ENCODE measurements at regions not wholly inside any gene's neighbourhood (a gene's known extent, or its start where the extent isn't known, plus 50 kb on each side); places are given as distances from the start of the nearest gene placed in this dataset.

DNA sequence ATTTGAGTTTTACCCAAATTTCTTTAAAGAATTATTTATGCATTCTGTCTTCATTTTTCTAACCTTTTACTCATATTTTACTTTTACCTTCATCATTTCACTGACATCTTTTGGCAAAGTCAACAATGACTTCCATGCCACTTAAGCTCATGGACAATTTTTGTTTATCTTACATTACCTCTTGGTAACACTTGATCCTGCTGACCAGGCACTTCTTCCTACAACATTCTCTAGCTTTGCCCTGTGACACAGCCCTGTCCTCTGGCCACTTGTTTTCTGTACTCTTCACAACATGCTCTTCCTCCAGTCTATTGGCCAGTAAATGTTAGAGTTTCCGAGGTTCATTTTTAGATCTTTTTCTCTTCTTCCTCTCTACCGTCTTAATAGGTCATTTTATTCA lies 377.2 kb downstream of the SUCLA2 start:
- Histone ChIP-seq H3K9me3 (no peaks in the 10 kb centered on the region), H3K27me3 (no peaks in the 10 kb centered on the region), H3K36me3 (no peaks in the 10 kb centered on the region), H3K27ac (no peak overlapping the region), H3K9ac (ENCODE audit: low read depth in 2 of 2, low read length in 2 of 2) (no peak overlapping the region), H3K4me3 (no peak overlapping the region), H3K4me1 (no peaks in the 10 kb centered on the region)
- TF ChIP-seq, protein P1, sequence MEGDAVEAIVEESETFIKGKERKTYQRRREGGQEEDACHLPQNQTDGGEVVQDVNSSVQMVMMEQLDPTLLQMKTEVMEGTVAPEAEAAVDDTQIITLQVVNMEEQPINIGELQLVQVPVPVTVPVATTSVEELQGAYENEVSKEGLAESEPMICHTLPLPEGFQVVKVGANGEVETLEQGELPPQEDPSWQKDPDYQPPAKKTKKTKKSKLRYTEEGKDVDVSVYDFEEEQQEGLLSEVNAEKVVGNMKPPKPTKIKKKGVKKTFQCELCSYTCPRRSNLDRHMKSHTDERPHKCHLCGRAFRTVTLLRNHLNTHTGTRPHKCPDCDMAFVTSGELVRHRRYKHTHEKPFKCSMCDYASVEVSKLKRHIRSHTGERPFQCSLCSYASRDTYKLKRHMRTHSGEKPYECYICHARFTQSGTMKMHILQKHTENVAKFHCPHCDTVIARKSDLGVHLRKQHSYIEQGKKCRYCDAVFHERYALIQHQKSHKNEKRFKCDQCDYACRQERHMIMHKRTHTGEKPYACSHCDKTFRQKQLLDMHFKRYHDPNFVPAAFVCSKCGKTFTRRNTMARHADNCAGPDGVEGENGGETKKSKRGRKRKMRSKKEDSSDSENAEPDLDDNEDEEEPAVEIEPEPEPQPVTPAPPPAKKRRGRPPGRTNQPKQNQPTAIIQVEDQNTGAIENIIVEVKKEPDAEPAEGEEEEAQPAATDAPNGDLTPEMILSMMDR (IDR thresholded peaks at IDR 0.05): no peak
- intact Hi-C loops (cut with DNase I): no loop called here
- DNase-seq: no peak

DNA sequence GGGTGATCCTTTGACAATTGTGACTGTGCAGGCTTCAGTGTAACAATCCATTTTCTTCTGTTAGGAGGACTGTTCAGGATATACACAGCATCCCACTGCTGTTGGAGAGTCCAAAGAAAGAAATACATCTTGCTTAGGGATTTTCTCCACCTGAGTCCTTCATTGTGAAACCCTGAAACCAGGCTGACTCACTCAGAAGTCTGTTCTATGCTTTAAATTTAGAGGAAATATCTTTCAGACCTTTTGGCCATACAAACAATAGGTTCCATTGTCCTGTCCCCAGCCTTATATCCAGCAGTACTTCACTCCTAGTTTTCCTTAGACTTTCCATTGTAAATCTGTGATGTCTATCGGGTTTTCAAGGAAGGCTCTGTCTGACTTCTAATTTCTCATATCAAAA lies 379.1 kb downstream of the SUCLA2 start:
- no peaks in the 10 kb centered on the region for H3K4me1 ChIP-seq
- no peak overlapping the region for H3K9ac ChIP-seq (ENCODE audit: low read depth in 2 of 2, low read length in 2 of 2)
- no peaks in the 10 kb centered on the region for H3K27me3 ChIP-seq
- TF ChIP-seq, protein P1 (IDR thresholded peaks at IDR 0.05): no peak
- H3K4me3 ChIP-seq: no peak overlapping the region
- no peak overlapping the region for H3K27ac ChIP-seq
- no peak for DNase-seq
- H3K9me3 ChIP-seq: no peaks in the 10 kb centered on the region
- no peaks in the 10 kb centered on the region for H3K36me3 ChIP-seq
- intact Hi-C loops (cut with DNase I): no loop called here

DNA sequence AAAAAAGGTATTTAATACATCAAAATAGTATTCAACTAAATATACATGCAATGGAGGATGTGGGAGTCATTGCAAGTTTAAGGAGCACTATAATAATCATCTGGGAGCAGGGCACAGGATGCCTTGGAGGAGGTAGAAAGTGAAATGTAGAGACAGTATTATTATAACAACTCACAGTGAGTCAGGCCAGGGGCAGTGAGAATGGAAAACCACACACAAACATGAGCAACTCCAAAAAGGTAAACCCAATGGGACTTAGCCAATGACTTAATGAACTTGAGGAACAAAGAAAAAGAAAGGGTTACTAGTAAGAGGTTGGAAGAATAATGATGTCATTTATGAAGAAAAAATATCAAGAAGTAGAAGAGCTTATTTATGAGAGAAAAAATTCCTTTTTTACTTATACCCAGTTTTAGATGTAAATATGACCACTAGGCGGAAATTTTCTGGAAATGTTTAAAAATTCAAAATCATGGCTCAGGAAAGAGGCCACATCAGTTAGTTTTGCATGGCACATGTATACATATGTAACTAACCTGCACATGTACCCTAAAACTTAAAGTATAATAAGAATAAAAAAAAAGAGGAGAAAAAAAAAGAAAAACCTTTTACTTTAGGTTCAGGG lies 389.3 kb downstream of the SUCLA2 start:
- no peak overlapping the region for H3K9ac ChIP-seq (ENCODE audit: low read depth in 2 of 2, low read length in 2 of 2)
- H3K9me3 ChIP-seq: no peaks in the 10 kb centered on the region
- H3K4me3 ChIP-seq: no peak overlapping the region
- H3K4me1 ChIP-seq: no peaks in the 10 kb centered on the region
- H3K27me3 ChIP-seq: no peaks in the 10 kb centered on the region
- H3K27ac ChIP-seq: no peak overlapping the region
- TF ChIP-seq, protein P1 (IDR thresholded peaks at IDR 0.05): no peak
- no peaks in the 10 kb centered on the region for H3K36me3 ChIP-seq
- DNase-seq: no peak
- intact Hi-C loops (cut with DNase I): no loop called here

DNA sequence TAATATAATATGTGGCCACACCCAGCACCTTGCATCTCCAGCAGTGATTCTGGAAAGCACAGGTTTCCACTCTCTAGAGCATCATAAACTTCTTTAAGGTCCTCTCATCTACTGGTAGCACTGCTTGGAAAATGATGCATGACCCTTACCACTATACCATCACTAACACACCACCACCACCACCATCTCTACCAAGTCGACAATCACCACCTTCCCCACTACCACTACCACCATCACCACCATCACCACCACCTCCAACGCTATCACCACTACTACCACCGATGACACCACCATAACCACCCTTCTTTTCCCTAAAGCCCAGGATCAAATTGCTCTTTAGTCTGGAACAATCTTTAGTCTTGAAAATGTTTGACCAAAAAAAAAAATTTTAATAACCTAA lies 390.4 kb downstream of the SUCLA2 start:
- Histone ChIP-seq H3K27me3 (no peaks in the 10 kb centered on the region), H3K9ac (ENCODE audit: low read depth in 2 of 2, low read length in 2 of 2) (no peak overlapping the region), H3K4me1 (no peaks in the 10 kb centered on the region), H3K4me3 (no peak overlapping the region), H3K36me3 (no peaks in the 10 kb centered on the region), H3K9me3 (no peaks in the 10 kb centered on the region), H3K27ac (no peak overlapping the region)
- intact Hi-C loops (cut with DNase I): no loop called here
- TF ChIP-seq, protein P1 (IDR thresholded peaks at IDR 0.05): no peak
- DNase-seq: no peak

DNA sequence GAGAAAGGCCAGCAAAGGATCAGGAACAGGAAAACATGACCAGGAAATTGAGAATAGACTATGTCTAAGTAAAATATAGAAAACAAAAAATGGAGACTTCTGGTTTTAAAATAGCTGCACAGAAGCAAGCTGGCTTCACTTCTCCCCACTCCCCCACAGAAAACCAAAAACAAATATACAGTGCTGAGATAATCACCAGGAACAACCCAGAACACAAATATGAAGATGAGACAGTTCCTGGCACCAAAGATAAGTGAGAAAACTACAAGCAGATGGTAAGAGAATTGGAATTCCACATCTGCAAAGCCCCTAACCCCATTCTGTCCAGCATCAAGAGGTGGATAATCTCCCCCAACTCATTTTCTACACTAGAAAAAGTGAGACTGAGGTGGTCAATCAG lies 397.7 kb downstream of the SUCLA2 start:
- intact Hi-C loops (cut with DNase I): no loop called here
- H3K9ac ChIP-seq (ENCODE audit: low read depth in 2 of 2, low read length in 2 of 2): no peak overlapping the region
- TF ChIP-seq, protein P1 (IDR thresholded peaks at IDR 0.05): no peak
- H3K4me1 ChIP-seq: no peaks in the 10 kb centered on the region
- H3K4me3 ChIP-seq: no peak overlapping the region
- H3K27me3 ChIP-seq: no peaks in the 10 kb centered on the region
- H3K36me3 ChIP-seq: no peaks in the 10 kb centered on the region
- DNase-seq: no peak
- H3K27ac ChIP-seq: no peak overlapping the region
- H3K9me3 ChIP-seq: no peaks in the 10 kb centered on the region

Data from colonic mucosa (tissue), 4 donors.